Astrocyte (in vitro differentiated cells and primary cell): ENCODE measurements at regions not wholly inside any gene's neighbourhood (a gene's known extent, or its start where the extent isn't known, plus 50 kb on each side); places are given as distances from the start of the nearest gene placed in this dataset.

ENCODE experiments used
- CTCF ChIP-seq: IDR thresholded peaks from 2 replicates; pipeline ENCODE4 v1.5.1; 2011; ENCODE audit warnings: low read depth, mild to moderate bottlenecking, inconsistent platforms, low read length, moderate library complexity; ENCODE audit not compliant: insufficient read depth
- EZH2 ChIP-seq: IDR thresholded peaks from 2 replicates; pipeline ENCODE4 v1.6.1; 2012; ENCODE audit warnings: mild to moderate bottlenecking, low read length, inconsistent platforms; ENCODE audit not compliant: insufficient read depth

- TF ChIP-seq CTCF (no peak), EZH2 (no peak)
Measured at GRCh38 chr2:72026819-72027425, 120.7 kb downstream of the CYP26B1 start.
